ENCODE measurements at regions not wholly inside any gene's neighbourhood (a gene's known extent, or its start where the extent isn't known, plus 50 kb on each side); places are given as distances from the start of the nearest gene placed in this dataset.

GRCh38 chr6:119610754-119611153 is 261.2 kb upstream of the MAN1A1 start:
- TF ChIP-seq CTCF (IDR thresholded peaks at IDR 0.05; ENCODE audit: low read depth, low read length, missing control alignments), result no peak
- no peak for DNase-seq (ENCODE audit: low read depth)
- in situ Hi-C loops (cut with HindIII; ENCODE audit: low sequenced_read_pairs), result no loop called here
- no peak overlapping the region for H3K4me3 ChIP-seq (ENCODE audit: low read depth, low read length)

GRCh38 chr6:119610265-119610664 is 260.7 kb upstream of the MAN1A1 start:
- H3K4me3 ChIP-seq (ENCODE audit: low read depth, low read length), result no peak overlapping the region
- in situ Hi-C loops (cut with HindIII; ENCODE audit: low sequenced_read_pairs), result no loop called here
- DNase-seq (ENCODE audit: low read depth), result no peak
- TF ChIP-seq CTCF (IDR thresholded peaks at IDR 0.05; ENCODE audit: low read depth, low read length, missing control alignments), result no peak

GRCh38 chr6:119609865-119610264 is 260.3 kb upstream of the MAN1A1 start:
- no peak for DNase-seq (ENCODE audit: low read depth)
- H3K4me3 ChIP-seq (ENCODE audit: low read depth, low read length), result no peak overlapping the region
- in situ Hi-C loops (cut with HindIII; ENCODE audit: low sequenced_read_pairs), result no loop called here
- TF ChIP-seq CTCF (IDR thresholded peaks at IDR 0.05; ENCODE audit: low read depth, low read length, missing control alignments), result no peak

- no peak overlapping the region for H3K4me3 ChIP-seq (ENCODE audit: low read depth, low read length)
- DNase-seq (ENCODE audit: low read depth), result no peak
- no peak for TF ChIP-seq CTCF (IDR thresholded peaks at IDR 0.05; ENCODE audit: low read depth, low read length, missing control alignments)
- in situ Hi-C loops (cut with HindIII; ENCODE audit: low sequenced_read_pairs), result no loop called here
Measured at GRCh38 chr6:119608994-119609393, 259.4 kb upstream of the MAN1A1 start.

- in situ Hi-C loops (cut with HindIII; ENCODE audit: low sequenced_read_pairs), result no loop called here
- no peak overlapping the region for H3K4me3 ChIP-seq (ENCODE audit: low read depth, low read length)
- no peak for DNase-seq (ENCODE audit: low read depth)
- TF ChIP-seq CTCF (IDR thresholded peaks at IDR 0.05; ENCODE audit: low read depth, low read length, missing control alignments), result no peak
Measured at GRCh38 chr6:119604124-119604523, 254.6 kb upstream of the MAN1A1 start.

GRCh38 chr6:119603501-119603900 is 253.9 kb upstream of the MAN1A1 start:
- in situ Hi-C loops (cut with HindIII; ENCODE audit: low sequenced_read_pairs), result no loop called here

More at GRCh38 chr6:119603501-119603900, 253.9 kb upstream of the MAN1A1 start:
- no peak for TF ChIP-seq CTCF (IDR thresholded peaks at IDR 0.05; ENCODE audit: low read depth, low read length, missing control alignments)
- no peak for DNase-seq (ENCODE audit: low read depth)
- no peak overlapping the region for H3K4me3 ChIP-seq (ENCODE audit: low read depth, low read length)
